Renal cortex interstitium (tissue), 11 donors: ENCODE measurements at regions not wholly inside any gene's neighbourhood (a gene's known extent, or its start where the extent isn't known, plus 50 kb on each side); places are given as distances from the start of the nearest gene placed in this dataset.
"Not testable (repeated sequence)": the region's sequence is repeated elsewhere in the genome, so short reads cannot be mapped to it uniquely, and the experiment has no call there.

Experiments used
- DNase-seq, 11 donors: peaks; one replicate each; pipeline ENCODE4 v3.0.0-alpha.2; 2013; ENCODE audit warnings: low read depth in 9 of 11, low spot score in 4 of 11; ENCODE audit errors: extremely low read depth in 1 of 11

DNA sequence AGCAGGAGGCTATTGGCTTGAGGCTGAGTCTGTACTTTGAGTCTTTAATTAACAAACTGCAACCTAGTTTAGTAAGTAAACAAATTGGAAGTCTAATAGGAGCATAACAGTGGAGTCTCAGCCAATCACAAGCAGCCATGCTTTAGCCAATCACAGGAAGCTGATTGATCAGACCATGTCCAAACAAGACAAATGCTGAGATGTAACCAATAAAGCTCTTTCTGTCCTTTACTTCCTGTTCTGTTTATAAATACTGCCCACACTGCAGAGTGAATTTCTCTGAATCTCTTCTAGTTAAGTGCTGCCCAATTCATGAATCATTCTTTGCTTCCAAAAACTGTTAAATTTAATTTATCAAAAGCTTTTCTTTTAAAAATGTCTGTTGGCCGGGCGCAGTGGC, 146.6 kb upstream of the DLX2 start:
- no peak for DNase-seq

DNA sequence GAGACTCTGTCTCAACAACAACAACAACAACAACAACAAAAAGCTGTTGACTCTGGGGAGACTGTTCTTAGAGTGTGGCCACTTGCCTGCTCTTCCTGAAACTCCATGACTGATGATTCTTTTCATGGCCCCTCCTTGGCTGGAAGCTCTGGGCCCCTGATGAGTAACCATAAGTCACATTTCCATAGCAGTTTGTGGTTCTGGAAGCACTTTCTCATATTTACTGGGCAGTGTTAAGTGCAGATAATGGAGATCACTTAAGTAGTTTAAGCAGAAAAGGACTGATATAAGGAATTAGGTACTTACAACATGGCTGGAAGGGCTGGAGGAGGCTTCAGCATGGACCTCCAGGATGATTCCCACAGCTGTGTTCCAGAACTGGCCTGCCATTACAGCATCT, 147.3 kb upstream of the DLX2 start:
- DNase-seq = no peak

DNA sequence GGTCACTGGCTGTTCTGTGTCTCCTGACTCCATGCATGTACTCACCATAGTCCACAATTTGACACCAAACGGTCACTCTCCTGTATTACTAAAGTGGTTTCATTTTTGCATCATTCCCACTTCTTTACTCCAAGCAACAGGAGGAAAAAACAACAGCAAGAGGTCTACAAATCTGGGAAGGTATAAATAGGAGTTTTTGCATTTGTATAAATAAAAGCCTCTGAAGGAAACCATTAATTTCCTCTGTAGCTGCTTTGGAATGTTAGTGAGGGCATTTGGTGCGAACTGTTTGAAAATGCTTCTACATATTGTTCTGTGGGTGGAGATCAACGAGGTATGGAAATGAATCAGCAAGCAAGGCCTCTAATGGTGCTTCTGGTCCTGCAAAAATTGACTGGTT, 148.5 kb upstream of the DLX2 start:
- DNase-seq = no peak

DNA sequence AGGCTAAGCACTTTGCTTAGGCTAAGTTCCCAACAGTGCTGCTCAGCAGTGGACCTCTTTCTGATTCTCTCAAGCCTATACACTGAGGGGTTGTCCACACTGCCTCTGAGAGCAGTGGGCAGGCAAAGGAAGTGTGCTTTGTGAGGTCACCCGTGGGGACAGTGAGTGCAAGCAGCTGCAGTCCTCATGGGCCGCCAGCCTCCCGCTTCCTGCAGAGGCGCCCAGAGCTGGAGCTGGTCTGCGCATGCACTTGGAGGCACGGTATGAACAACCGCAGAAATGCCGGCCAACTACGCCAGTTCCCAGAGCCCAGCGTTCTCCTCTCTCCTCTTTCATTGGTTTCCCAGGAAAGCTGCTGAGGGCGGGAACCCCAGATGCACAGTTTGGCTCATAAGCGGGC, 149.5 kb upstream of the DLX2 start:
- no peak for DNase-seq

DNA sequence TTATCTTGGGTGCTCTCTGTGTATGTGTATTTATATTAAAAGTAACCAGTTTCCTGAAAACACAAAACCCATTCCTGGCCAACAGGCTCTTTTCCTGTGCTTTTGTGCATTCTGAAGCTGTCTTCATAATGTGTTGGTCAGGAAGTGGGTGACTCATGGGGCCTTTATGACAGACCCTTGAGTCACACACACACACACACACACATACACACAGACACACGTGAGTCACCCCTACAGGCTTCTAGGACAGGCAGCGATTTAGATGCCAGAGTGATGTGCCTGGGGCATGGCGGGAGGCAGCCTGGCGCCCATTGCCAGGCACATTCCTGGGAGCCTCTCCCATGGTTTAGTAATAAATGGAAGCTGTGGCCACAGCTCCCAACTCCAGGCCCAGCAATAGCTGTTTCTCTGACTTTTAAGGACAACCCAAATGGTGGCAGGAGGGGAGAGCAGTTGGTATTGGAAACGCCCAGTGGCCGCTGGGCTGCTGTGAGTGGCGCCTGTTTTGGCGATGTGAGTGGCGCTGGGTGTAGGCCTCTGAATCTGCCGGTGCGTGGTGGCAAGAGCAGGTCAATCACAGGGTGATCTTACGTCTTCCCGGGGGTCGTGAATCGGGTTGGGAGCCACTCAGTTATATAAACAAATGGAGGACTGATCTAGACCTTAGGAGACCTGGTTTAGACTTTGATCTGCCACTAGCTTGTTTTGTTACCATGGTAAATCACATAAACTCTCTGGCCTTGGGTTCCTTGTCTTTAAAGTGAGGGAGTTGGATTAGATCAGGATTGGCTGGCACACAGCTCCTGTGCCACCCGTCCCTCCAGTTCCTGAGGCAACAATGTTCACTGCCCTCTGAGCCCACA, 150.7 kb upstream of the DLX2 start:
- no peak for DNase-seq

DNA sequence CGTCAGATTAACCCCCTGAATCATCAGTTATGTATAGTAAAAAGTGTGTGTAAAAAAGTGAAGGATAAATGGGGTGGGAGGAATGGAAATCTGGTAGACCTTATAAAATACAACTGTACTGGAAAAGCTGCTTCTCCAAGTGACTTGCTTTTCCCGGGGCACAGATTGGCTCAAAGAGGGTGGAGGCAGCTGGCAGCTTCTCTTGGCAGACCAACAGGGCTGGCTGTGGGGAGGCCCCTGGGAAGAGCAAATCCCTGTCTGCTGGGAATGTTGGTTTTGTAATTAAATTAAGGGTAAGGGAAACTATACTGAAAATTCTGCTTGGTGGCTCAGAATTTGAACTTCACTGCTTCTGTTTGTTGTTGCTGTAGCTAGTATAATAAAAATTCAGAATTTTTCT, 154.2 kb upstream of the DLX2 start:
- no peak for DNase-seq

DNA sequence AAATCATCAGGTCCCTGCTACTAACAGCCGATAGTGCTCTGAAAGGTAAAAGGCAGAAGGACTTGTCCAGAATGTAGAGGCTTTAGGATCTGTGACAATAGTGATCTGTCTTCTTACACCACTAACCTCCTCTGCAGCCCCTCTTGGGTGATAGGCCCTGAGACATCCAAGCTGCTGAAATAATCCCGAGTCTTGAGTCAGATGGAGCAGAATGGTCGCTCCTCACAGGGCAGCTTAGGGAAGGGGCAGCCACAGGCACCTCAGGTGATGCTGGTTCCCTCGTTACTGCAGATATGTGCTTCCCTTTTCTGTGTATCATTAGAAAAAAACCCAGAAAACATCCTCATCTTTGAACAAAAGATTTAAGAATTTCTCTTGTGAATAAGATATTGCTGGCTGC, 157.1 kb upstream of the DLX2 start:
- DNase-seq = no peak

DNA sequence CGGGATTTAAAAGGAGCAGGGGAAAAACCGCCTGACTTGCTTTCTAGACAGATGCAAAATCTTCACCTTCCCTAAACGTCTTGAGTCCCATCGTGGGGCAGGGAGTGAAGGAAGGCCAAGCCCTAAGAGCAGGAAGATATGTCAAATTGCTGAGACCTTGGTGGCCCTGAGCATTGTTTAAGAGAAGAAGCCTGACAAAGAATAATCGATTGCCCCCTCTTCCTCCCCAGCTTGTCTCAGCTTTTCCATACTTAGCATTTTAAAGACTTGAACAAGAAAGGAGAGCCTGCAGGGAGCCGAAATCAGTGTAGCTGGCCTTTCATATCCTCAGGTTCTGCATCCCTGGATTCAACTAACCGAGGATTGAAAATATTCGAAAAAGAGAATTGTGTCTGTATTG, 157.6 kb upstream of the DLX2 start:
- DNase-seq = no peak

DNA sequence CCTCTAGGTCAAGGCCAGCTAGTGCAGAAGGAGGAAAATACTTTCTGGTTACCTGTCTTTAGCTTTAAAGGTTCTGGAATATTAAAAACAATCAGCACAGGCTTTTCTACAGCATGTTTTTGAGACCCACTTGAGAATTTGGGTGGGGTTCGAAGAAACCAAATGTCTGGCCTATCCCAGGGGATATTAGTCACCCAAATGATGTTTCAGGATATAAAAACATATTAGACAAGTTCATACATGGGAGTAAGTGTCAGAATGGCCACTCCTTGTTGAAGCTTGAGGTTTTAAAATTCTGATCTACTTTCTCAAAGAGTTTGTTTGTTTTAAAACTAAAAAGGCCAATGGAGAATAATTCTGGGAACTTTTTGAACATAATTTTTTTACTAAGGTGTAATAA, 158.6 kb upstream of the DLX2 start:
- no peak for DNase-seq

DNA sequence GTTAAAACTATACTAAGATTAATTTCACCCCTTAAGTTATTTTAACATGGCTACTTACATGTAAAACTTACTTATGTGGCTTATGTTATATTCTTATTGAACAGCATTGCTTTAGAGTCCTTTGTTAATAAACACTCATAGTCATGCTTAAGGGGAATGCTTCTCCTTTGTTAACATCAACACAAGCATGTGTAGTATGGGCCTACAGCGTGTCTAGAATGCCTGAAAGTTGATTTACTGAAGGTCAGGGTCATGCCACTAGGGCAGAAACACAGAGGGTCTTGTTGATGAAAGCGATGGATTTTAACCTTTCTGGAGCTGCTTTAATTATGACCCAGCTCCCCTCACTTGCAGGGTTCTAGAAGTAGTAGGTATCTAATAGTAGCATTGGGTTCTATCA, 159.8 kb upstream of the DLX2 start:
- DNase-seq = no peak

DNA sequence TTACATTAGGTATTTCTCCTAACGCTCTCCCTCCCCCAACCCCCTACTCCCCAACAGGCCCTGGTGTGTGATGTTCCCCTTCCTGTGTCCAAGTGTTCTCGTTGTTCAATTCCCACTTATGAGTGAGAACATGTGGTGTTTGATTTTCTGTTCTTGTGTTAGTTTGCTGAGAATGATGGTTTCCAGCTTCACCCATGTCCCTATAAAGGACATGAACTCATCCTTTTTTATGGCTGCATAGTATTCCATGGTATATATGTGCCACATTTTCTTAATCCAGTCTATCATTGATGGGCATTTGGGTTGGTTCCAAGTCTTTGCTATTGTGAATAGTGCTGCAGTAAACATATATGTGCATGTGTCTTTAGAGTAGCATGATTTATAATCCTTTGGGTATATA, 162.1 kb upstream of the DLX2 start:
- DNase-seq = not testable (repeated sequence)

DNA sequence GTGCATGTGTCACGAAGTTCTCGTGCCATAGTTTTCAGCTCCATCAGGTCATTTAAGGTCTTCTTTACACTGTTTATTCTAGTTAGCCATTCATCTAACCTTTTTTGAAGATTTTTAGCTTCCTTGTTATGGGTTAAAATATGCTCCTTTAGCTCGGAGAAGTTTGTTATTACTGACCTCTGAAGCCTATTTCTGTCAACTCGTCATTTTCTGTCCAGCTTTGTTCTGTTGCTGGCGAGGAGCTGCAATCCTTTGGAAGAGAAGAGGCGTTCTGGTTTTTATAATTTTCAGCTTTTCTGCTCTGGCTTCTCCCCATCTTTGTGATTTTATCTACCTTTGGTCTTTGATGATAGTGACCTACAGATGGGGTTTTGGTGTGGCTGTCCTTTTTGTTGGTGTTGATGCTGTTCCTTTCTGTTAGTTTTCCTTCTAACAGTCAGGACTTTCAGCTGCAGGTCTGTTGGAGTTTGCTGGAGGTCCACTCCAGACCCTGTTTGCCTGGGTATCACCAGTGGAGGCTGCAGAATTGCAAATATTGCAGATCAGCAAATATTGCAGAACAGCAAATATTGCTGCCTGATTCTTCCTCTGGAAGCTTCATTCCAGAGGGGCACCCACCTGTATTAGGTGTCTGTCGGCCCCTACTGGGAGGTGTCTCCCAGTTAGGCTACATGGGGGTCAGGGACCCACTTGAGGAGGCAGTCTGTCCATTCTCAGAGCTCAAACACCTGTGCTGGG, 157.7 kb upstream of the ITGA6 start:
- DNase-seq = not testable (repeated sequence)

DNA sequence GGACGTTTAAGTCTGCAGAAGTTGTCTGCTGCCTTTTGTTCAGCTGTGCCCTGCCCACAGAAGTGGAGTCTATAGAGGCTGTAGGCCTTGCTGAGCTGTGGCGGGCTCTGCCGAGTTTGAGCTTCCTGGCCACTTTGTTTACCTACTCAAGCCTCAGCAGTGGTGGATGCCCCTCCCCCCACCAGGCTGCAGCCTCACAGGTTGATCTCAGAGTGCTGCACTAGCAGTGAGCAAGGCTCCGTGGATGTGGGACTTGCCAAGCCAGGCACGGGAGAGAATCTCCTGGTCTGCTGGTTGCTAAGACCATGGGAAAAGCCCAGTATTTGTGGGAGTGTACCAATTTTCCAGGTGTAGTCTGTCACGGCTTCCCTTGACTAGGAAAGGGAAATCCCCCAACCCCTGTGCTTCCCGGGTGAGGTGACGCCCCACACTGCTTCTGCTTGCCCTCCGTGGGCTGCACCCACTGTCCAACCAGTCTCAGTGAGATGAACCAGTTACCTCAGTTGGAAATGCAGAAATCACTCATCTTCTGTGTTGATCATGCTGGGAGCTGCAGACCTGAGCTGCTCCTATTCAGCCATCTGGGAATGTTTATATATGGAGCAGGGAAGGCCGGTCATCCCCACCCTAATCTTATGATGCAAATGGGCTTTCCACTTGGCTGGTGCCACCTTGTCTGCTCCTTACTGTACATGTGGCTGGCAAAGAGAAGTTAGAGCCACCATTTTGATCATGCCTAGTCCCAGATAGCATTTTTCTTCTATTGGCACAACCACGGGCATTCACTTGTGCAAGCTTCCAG, 156.9 kb upstream of the ITGA6 start:
- no peak for DNase-seq

DNA sequence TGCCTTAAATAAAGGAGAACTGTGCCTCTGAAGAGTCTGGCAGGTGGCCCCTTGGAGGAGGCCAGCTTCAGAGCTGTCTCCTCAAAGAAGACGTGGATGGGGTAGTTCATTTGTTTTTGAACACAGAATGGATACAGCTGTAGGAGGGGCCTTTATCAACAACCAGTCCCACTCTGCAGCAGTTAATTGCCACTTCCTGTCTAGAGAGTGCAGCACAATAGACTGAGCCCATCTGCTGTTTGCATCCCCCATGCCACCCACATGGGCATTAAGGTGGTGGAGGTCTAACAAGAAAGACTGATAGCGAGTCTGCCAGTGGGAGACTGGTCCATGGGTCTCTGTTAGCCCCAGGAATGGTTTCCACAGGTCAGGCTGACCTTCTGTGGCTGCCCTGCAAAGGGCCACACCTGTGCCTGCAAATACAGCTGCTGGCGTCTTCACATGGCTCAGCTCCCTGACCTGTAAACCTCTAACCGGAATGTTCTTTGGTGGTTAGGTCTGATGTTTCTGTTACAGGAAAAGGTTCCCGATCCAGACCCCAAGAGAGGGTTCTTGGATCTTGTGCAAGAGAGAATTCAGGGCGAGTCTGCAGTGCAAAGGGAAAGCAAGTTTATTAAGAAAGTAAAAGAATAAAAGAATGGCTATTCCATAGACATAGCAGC, 153.3 kb upstream of the ITGA6 start:
- DNase-seq = no peak

DNA sequence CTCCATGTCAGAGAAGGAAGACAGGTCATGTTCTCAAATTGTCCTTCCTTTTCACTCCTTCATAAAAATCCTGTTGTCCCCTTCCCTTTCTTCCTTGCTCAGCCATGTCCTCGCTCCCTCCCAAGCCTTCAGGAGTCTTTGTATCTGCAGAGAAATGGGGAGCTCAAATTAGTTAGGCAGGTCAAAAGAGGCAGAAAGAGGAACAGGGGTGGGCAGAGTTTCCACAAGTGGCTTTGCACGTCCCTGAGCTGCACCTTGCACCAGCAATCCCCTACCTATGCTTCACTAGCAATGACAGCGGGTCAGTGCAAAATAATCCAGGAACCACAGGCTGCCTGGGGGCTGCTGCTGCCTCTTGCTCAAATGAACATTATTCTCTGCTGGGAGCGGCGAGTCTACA, 152.1 kb upstream of the ITGA6 start:
- DNase-seq = no peak

DNA sequence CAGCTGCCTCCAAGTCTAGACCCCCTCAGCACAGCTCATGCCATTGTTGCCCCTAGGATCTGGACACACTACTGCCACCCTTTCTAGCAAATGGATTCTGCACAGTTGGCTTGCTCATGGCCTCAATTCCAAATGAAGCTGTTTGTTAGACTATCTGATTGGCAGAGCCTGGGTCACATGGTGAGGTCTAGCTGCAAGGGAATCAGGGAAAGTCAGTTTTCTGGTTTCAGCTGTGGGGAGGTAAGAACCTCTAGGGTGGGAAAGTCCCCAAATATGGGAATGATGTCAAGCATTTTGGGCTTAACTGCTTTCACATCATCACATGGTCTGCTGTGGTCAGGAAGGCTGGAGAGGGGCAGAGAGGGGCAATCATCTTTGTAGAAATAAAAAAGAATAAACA, 150.4 kb upstream of the ITGA6 start:
- DNase-seq = no peak

DNA sequence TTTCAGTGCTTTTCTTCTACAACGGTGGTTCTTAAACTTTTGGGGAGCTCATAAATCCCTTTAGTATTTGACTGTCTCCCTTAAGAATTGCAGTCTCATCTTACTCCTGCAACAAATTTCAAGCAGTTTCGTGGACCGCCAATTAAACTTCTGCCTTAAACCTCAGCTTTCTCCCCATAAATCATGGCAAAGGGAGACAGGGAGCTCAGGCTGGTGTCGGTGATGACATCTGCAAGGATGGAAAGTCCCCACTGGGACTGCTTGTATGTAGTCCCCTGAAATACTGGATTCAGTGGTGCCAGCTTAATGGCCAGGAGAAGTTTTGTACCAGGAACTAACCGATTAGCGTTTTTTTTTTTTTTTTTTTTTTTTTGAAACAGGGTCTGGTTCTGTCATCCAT, 148.7 kb upstream of the ITGA6 start:
- no peak for DNase-seq

DNA sequence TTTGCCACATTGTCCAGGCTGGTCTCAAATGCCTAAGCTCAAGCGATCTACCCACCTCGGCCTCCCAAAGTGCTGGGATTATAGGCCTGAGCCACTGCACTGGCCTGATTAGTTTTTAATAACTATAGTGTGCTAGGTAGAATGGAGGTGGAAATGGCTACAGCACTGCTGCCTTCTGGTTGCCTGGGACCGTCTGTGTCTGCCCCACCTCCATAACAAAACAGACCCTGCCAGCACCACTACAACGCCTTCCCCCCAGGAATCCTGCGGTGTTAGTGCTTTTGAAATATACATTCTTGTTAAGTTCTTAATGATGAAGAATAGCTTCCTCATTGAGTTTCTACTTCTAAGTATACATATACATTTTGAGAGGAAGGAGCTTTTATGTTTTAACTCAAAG, 148.2 kb upstream of the ITGA6 start:
- no peak for DNase-seq

DNA sequence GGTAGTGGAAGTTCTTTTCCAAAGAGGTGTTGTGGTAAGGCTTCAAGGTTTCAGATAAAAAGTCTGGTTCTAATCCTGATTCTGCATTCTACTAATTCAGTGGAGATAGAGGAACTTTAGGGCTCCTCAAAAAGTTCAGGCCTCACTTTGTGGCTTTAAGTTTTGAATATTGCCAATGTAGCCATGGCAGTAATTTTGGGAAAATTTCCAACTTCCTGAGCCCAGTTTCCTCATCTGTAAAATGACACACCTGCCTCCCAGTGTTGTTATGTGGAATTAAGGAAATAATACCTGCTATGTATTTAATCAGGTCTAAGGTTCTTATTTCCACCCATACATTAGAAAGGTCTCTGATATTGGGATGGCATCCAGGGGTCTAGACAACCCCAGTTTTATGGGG, 147.6 kb upstream of the ITGA6 start:
- no peak for DNase-seq
